ENCODE measurements at regions not wholly inside any gene's neighbourhood (a gene's known extent, or its start where the extent isn't known, plus 50 kb on each side); places are given as distances from the start of the nearest gene placed in this dataset.

GRCh38 chr12:46478123-46478522 lies 105.5 kb upstream of the SLC38A2 start:
- TF ChIP-seq POLR2A (IDR thresholded peaks at IDR 0.05) (no peak), CTCF (IDR thresholded peaks at IDR 0.05) (no peak)

Data from heart left ventricle (tissue), 13 donors.